HG02970 (cell line): ENCODE measurements at regions not wholly inside any gene's neighbourhood (a gene's known extent, or its start where the extent isn't known, plus 50 kb on each side); places are given as distances from the start of the nearest gene placed in this dataset.
"Not testable (repeated sequence)": the region's sequence is repeated elsewhere in the genome, so short reads cannot be mapped to it uniquely, and the experiment has no call there.

Source experiments
- ATAC-seq: cut with Tn5 transposase; IDR thresholded peaks from one replicate; pipeline ENCODE4 v1.9.1; 2021; ENCODE audit warnings: mild to moderate bottlenecking, moderate library complexity, moderate number of reproducible peaks; ENCODE audit not compliant: unreplicated experiment, low FRiP score

GRCh38 chr11:23893126-23893525 lies 603.7 kb upstream of the LUZP2 start:
- ATAC-seq, result no peak

GRCh38 chr11:23897453-23898286 lies 599.2 kb upstream of the LUZP2 start:
- ATAC-seq, result no peak

DNA sequence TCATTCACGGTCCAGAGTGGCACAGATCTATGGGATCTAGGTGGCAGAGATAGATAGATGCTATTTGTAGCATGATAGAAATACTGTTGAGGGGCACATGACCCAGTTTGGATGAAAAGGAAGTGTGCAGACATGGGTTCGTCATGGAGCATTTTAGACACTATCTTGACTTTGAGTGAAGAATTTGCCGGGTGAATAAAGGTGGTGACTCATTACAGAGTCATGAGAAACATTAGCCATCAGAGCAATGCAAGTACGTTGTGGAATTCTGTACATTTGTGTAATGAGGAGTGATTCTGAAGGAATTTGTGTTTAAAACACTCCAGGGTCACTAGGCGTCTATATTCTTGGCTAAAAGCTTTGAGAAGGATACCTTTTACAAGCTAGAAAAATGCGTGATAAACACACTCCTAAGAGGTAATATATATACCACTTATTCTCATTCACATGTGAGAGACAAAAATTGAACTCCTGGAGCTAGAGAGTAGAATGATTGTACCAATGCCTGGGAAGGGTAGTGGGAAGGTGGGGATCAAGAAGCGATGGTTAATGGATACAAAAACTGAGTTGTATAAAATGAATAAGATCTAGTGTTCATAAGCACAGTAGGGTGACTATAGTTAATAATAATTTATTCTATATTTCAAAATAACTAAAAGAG lies 593.7 kb upstream of the LUZP2 start:
- ATAC-seq, result no peak

DNA sequence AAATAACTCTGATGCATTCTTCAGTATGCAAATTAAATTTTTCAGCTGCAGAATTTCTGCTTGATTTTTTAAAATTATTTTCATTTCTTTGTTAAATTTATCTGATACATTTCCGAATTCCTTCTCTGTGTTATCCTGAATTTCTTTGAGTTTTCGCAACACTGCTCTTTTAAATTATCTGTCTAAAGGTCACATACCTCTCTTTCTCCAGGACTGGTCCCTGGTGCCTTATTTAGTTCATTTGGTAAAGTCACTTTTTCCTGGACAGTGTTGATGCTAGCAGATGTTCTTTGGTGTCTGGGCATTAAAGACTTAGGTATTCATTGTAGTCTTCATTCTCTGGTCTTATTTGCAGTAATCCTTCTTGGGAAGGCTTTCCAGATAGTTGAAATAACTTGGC lies 577.4 kb upstream of the LUZP2 start:
- ATAC-seq, result no peak

DNA sequence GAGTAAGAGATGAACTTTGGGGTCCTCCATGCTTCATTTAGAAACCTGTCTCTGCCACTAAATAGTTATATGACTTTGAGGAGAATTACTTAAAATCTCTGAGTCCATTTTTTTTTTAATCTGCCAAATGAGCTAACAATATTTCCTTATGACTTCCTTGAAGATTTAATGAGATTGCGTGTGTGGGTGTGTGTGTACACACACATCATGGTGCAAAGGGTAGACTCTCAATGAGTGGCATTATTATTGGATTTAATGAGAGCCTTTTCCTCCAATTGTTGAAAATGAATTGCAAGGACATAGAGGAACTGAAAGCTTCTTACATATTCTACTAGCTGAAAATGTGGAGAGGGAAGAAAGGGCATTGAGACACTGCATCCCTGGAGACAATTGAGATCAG lies 573.5 kb upstream of the LUZP2 start:
- ATAC-seq, result no peak

- ATAC-seq, result no peak
Measured at GRCh38 chr11:23924226-23924625, 572.6 kb upstream of the LUZP2 start.

DNA sequence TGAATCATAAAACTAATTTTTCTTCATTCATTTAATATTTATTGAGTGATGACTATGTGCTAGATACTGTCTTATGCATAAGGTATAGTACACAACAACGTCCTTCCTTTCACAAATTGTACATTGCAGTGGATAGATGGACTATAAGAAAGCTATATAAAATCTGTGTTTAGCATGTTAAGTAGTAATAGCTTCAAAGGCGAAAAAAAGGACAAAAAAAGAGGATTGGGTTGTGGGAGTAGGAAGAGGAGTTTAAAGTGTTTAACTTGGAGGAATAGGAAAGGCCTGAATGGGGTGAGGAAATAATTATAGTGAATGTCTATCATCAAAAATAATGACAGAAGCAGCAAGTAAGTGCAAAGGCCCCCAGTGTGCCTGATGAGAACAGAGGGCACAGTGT lies 565.4 kb upstream of the LUZP2 start:
- no peak for ATAC-seq

DNA sequence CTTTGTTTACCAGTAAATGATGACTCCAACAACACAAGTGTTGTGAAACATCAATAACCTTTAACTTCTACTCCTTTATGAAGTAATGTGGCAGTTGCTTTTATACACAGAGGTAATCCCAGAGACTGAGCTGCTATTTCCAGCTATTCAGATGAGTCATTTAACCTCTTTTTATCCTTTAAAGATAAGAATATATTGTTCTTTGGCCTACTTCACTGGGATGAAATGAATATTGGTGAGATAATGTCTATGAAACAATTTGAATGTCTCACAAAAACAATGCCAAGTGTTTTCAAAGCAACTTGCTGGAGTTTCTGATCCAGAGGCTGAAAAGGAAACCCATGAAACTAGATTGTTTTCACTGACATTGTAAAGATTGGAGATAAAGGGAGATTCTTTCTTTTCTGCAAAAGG lies 564.4 kb upstream of the LUZP2 start:
- ATAC-seq, result no peak

DNA sequence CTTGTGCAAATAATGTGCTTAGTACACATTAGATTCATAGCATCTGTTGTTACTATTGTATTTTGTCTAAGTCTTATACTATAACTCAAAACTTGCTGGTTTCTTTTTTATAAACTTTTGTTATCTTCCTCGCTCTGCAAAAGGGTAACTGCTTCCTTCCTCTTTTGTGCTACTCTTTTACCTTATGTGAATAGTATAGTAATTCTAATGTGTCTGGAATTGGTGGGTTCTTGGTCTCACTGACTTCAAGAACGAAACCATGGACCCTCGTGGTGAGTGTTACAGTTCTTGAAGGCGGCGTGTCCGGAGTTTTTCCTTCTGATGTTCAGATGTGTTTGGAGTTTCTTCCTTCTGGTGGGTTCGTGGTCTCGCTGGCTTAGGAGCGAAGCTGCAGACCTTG lies 563.1 kb upstream of the LUZP2 start:
- no peak for ATAC-seq

- ATAC-seq, result not testable (repeated sequence)
Measured at GRCh38 chr11:23934671-23935270, 562.1 kb upstream of the LUZP2 start.

DNA sequence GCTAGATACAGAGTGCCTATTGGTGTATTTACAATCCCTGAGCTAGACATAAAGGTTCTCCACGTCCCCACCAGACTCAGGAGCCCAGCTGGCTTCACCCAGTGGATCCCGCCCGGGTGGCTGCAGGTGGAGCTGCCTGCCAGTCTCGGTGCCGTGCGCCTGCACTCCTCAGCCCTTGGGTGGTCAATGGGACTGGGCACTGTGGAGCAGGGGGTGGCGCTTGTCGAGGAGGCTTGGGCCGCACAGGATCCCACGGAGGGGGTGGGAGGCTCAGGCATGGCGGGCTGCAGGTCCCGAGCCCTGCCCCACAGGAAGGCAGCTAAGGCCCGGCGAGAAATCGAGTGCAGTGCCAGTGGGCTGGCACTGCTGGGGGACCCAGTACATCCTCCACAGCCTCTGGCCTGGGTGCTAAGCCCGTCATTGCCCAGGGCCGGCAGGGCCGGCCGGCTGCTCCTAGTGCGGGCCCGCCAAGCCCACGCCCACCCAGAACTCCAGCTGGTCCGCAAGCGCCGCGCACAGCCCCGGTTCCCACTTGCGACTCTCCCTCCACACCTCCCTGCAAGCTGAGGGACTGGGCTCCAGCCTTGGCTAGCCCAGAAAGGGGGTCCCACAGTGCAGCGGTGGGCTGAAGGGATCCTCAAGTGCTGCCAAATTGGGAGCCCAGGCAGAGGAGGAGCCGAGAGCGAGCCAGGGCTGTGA lies 554.6 kb upstream of the LUZP2 start:
- not testable (repeated sequence) for ATAC-seq

- ATAC-seq, result no peak
Measured at GRCh38 chr11:23944923-23945322, 551.9 kb upstream of the LUZP2 start.

GRCh38 chr11:23947883-23948282 lies 549.0 kb upstream of the LUZP2 start:
- ATAC-seq, result no peak

DNA sequence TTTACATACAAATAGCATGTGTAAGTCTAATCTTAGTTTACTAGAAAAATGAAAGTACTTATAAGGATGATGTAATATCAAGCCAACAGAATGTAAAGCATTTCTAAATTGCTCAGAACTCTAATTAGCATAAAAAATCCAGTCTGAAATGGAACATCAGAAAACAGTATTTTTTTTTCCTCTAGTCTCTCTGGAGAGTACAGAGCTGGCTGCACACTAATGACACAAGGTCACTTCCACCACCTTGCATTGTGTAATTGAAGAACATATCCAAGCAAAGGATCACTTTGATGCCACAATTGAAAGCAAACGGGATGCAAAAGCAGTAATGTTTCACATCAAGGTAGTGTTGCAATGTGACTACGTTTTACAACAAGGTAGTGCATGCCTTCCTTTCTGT lies 548.0 kb upstream of the LUZP2 start:
- no peak for ATAC-seq

DNA sequence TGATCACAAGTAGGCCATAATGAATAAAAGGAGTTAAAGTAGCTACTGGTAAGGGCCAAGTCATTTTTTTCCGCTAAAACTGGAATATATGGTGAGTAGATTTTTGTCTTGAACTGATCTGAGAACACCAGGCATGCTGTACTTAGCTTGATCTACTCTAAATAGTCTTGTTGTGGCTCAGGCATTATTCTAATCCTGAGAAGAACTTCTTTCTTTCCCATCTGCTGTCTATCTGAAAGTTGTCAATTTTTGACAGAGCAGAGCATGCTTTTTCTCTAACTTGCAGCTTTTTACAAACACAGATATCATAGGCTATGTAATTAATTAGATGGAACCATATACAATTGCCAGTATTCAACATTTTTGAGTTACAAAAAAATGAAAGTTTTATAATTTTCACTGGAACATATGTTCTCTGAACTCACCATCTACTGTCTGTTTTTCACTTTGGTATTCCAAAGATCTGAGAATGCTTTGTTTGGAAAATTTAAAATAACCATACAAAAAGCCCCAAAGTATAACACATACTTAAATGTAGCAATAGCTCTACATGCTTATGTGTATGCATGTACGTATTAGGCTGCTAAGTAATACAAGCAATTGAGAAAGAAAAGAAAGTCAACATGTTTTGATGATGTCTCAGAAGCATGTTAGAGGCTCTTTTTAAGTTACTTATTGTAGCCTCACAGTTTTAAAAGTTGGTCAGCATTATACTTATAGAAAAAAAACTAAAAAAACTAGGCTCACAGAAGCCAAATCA lies 542.7 kb upstream of the LUZP2 start:
- no peak for ATAC-seq

- no peak for ATAC-seq
Measured at GRCh38 chr11:23954730-23955129, 542.1 kb upstream of the LUZP2 start.

GRCh38 chr11:23956586-23956985 lies 540.3 kb upstream of the LUZP2 start:
- no peak for ATAC-seq

GRCh38 chr11:23957314-23957713 lies 539.5 kb upstream of the LUZP2 start:
- ATAC-seq, result no peak

DNA sequence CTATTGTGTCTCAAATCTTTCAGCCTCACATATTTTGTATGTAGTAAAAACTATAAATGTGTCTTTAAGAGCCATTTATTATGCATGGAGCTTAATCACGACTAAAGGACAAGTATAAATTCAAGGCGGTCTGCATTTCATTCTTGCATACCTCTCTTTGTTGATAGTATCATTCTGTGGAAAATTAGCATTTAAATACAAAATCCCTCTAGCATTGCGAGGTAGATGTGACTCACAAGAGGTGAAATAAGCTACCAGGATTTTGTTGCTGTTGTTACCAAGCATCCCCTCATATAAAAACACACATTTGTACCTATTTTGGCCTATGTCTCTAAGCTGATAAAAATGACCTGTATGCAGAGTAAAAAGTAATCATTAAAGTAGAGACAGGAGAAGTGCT lies 537.4 kb upstream of the LUZP2 start:
- no peak for ATAC-seq
